Effector CD8-positive, alpha-beta T cell (primary cell): ENCODE measurements at regions not wholly inside any gene's neighbourhood (a gene's known extent, or its start where the extent isn't known, plus 50 kb on each side); places are given as distances from the start of the nearest gene placed in this dataset.
"Not testable (repeated sequence)": the region's sequence is repeated elsewhere in the genome, so short reads cannot be mapped to it uniquely, and the experiment has no call there.

ENCODE experiments used
- DNase-seq: peaks from one replicate; lab custom pipeline; 2025; lab: John Stamatoyannopoulos, UW

- no peak for DNase-seq
Observed at GRCh38 chr4:179278647-179279046, 1836.4 kb upstream of the AGA start.

GRCh38 chr4:179285696-179286095, 1843.5 kb upstream of the AGA start:
- DNase-seq, result no peak

- no peak for DNase-seq
Observed at GRCh38 chr4:179291657-179292056, 1849.4 kb upstream of the AGA start.

- DNase-seq, result no peak
Observed at GRCh38 chr4:179292468-179292867, 1850.2 kb upstream of the AGA start.

- no peak for DNase-seq
Observed at GRCh38 chr4:179307297-179308136, 1865.3 kb upstream of the AGA start.

GRCh38 chr4:179313823-179314222, 1871.6 kb upstream of the AGA start:
- DNase-seq, result no peak

- DNase-seq, result no peak
Observed at GRCh38 chr4:179325181-179325580, 1882.9 kb upstream of the AGA start.

- no peak for DNase-seq
Observed at GRCh38 chr4:179328627-179329026, 1886.4 kb upstream of the AGA start.

- DNase-seq, result no peak
Observed at GRCh38 chr4:179331362-179331761, 1889.1 kb upstream of the AGA start.

- DNase-seq, result no peak
Observed at GRCh38 chr4:179344861-179345260, 1902.6 kb upstream of the AGA start.

- no peak for DNase-seq
Observed at GRCh38 chr4:179352221-179352620, 1910.0 kb upstream of the AGA start.

- DNase-seq, result no peak
Observed at GRCh38 chr4:179353786-179354185, 1911.5 kb upstream of the AGA start.

- DNase-seq, result no peak
Observed at GRCh38 chr4:179361978-179362486, 1919.8 kb upstream of the AGA start.

- not testable (repeated sequence) for DNase-seq
Observed at GRCh38 chr4:179365932-179366331, 1923.7 kb upstream of the AGA start.

- DNase-seq, result no peak
Observed at GRCh38 chr4:179372242-179372641, 1930.0 kb upstream of the AGA start.

GRCh38 chr4:179372746-179373145, 1930.5 kb upstream of the AGA start:
- DNase-seq, result no peak

GRCh38 chr4:179378847-179379246, 1936.6 kb upstream of the AGA start:
- DNase-seq, result not testable (repeated sequence)

- no peak for DNase-seq
Observed at GRCh38 chr4:179392787-179393186, 1950.5 kb upstream of the AGA start.

GRCh38 chr4:179398414-179398813, 1956.2 kb upstream of the AGA start:
- no peak for DNase-seq

- DNase-seq, result no peak
Observed at GRCh38 chr4:179399054-179399782, 1957.0 kb upstream of the AGA start.

GRCh38 chr4:179415037-179415846, 1973.0 kb upstream of the AGA start:
- DNase-seq, result no peak

GRCh38 chr4:179415847-179416223, 1973.6 kb upstream of the AGA start:
- no peak for DNase-seq
